Naive thymus-derived CD4-positive, alpha-beta T cell (primary cell): ENCODE measurements at regions not wholly inside any gene's neighbourhood (a gene's known extent, or its start where the extent isn't known, plus 50 kb on each side); places are given as distances from the start of the nearest gene placed in this dataset.

Source experiments
- ATAC-seq: fragments of 150-1000 bp; cut with Tn5 transposase; 2 replicates; pipeline ENCODE4 v1.10.0; 2021; ENCODE audit warnings: mild to moderate bottlenecking, moderate library complexity
- CTCF ChIA-PET: fragments of 350-600 bp; sonication (Branson Sonifier 250); formaldehyde crosslinking; loops from one replicate; lab custom pipeline; 2021; ENCODE audit warnings: antibody characterized with exemption; lab: Charles Lee
- POLR2A ChIA-PET: fragments of 350-600 bp; sonication (Branson Sonifier 250); formaldehyde crosslinking; loops from one replicate; lab custom pipeline; 2021; ENCODE audit warnings: antibody characterized with exemption, inconsistent platforms; lab: Charles Lee
- DNase-seq, 9 donors: peaks; one replicate each; pipeline versions ENCODE4 v3.0.0 to v3.0.0-alpha.2; 2020 to 2022; ENCODE audit warnings: mixed read lengths in 1 of 9
- H3K27ac ChIP-seq: one replicate; pipeline ENCODE4 v1.7.0; 2013; ENCODE audit warnings: mild to moderate bottlenecking, low read depth, low read length, moderate library complexity
- H3K27me3 ChIP-seq, 2 donors: one replicate each; pipeline ENCODE4 v1.7.0; 2013; ENCODE audit warnings: low read length in 2 of 2, mild to moderate bottlenecking in 2 of 2, moderate library complexity in 2 of 2; ENCODE audit not compliant: control insufficient read depth in 2 of 2, insufficient read depth in 2 of 2
- H3K36me3 ChIP-seq, 3 experiments: 1 replicate in 2 of 3; 2 replicates in 1 of 3; pipeline ENCODE4 v1.7.0; 2013; ENCODE audit warnings: low read length in 3 of 3, mild to moderate bottlenecking in 3 of 3, moderate library complexity in 1 of 3; ENCODE audit not compliant: insufficient read depth in 3 of 3, control insufficient read depth in 2 of 3
- H3K4me1 ChIP-seq, 2 donors: one replicate each; pipeline ENCODE4 v1.7.0; 2013; ENCODE audit warnings: low read length in 2 of 2, mild to moderate bottlenecking in 2 of 2, moderate library complexity in 1 of 2; ENCODE audit not compliant: control insufficient read depth in 2 of 2, insufficient read depth in 2 of 2
- H3K4me3 ChIP-seq: 2 replicates; pipeline ENCODE4 v1.7.0; 2013; ENCODE audit warnings: mild to moderate bottlenecking, low read length
- H3K9me3 ChIP-seq, 3 experiments: 1 replicate in 2 of 3; 2 replicates in 1 of 3; pipeline ENCODE4 v1.7.0; 2013; ENCODE audit warnings: low read length in 3 of 3; ENCODE audit not compliant: control insufficient read depth in 2 of 3
- H3K27ac Mint-ChIP-seq, 9 donors: one replicate each; pipeline ENCODE4 v1.8.0; 2020 to 2022; ENCODE audit warnings: mixed read lengths in 9 of 9, mild to moderate bottlenecking in 8 of 9, moderate library complexity in 5 of 9, inconsistent platforms in 2 of 9
- H3K27me3 Mint-ChIP-seq, 5 donors: one replicate each; pipeline ENCODE4 v1.8.0; 2021 to 2022; ENCODE audit warnings: mixed read lengths in 5 of 5, mild to moderate bottlenecking in 1 of 5
- H3K36me3 Mint-ChIP-seq, 5 donors: one replicate each; pipeline ENCODE4 v1.8.0; 2020 to 2022; ENCODE audit warnings: mixed read lengths in 5 of 5, mild to moderate bottlenecking in 3 of 5, inconsistent platforms in 1 of 5
- H3K4me1 Mint-ChIP-seq, 7 donors: one replicate each; pipeline ENCODE4 v1.8.0; 2020 to 2022; ENCODE audit warnings: mixed read lengths in 7 of 7, mild to moderate bottlenecking in 3 of 7, inconsistent platforms in 1 of 7
- H3K4me3 Mint-ChIP-seq, 10 donors: one replicate each; pipeline ENCODE4 v1.8.0; 2020 to 2022; ENCODE audit warnings: mild to moderate bottlenecking in 10 of 10, mixed read lengths in 10 of 10, moderate library complexity in 6 of 10, inconsistent platforms in 2 of 10
- H3K9me3 Mint-ChIP-seq, 11 donors: one replicate each; pipeline ENCODE4 v1.8.0; 2020 to 2022; ENCODE audit warnings: mixed read lengths in 11 of 11, mild to moderate bottlenecking in 4 of 11, inconsistent platforms in 1 of 11, moderate library complexity in 1 of 11
- intact Hi-C, 2 donors: fragments of 100-400 bp; cut with micrococcal nuclease; formaldehyde crosslinking; loops; one replicate each; pipeline ENCODE4 v1.15.1; 2023

DNA sequence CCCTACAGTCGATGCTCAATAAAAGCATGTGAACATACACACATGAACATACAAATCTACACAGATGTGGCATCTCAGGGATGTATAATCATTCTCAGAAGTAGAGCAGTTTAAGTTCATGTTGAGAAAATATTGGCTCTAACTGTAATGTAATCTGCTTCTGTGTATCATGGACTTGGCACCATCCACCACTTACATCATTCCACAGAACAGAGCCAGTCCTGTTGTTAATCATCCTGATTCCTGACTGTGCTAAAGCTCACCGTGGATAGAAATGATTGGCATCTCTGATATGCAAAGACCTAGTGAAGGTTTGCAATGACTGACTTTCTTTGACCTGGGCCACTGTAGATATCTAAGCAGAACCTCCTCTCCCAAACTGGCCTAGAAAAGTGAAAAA is 1141.3 kb downstream of the BCL11B start:
- no peaks in the 10 kb centered on the region for H3K27me3 Mint-ChIP-seq
- peaks cover 0 to 5% (median 0%) of the 10 kb centered on the region in 11 donors for H3K9me3 Mint-ChIP-seq
- H3K36me3 ChIP-seq, result no peaks in the 10 kb centered on the region
- DNase-seq, result no peak
- intact Hi-C loops, result loop anchor here (10.0 kb wide), 7 partner anchors 356 to 956 kb away; no protein-coding TSS in a partner anchor
- no peak overlapping the region for H3K27ac ChIP-seq
- H3K27me3 ChIP-seq, result no peaks in the 10 kb centered on the region
- peaks cover 0 to 25% (median 7%) of the 10 kb centered on the region in 5 donors for H3K36me3 Mint-ChIP-seq
- H3K9me3 ChIP-seq, result no peaks in the 10 kb centered on the region
- ChIA-PET CTCF (no interaction called here), POLR2A (interaction anchor here (0.6 to 0.9 kb wide), 3 partner anchors 78 to 374 kb away, joined by 3 read pairs; no protein-coding TSS in a partner anchor)
- peak overlapping the region in 1 of 9 donors; percentile 35 for H3K27ac Mint-ChIP-seq
- no peak overlapping the region for H3K4me3 ChIP-seq
- H3K4me1 Mint-ChIP-seq, result peaks cover 17 to 59% (median 52%) of the 10 kb centered on the region in 7 donors
- ATAC-seq, result no peak
- no peak overlapping the region for H3K4me3 Mint-ChIP-seq
- H3K4me1 ChIP-seq, result peaks cover 10 to 12% of the 10 kb centered on the region in 2 donors

DNA sequence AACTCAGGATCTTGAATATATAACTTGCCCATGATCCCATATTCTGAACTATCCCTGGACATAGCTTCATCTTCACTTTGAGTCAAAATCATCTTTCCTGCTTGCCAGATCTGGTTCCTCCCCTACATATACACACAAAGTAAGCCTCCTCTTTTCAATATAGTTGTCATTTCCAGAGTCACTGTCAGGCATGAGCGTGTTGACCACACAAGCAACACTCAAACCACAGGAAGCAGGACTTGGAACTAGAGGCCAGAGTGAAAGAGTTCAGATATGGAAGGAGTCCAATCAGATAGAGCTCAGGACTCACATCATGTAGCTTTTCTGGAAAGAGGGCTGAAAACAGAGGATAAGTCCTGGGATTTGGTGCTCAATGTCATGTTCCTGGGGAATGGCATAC is 1140.6 kb downstream of the BCL11B start:
- no peak for DNase-seq
- H3K27me3 Mint-ChIP-seq, result no peaks in the 10 kb centered on the region
- H3K27ac ChIP-seq, result no peak overlapping the region
- peaks cover 0 to 25% (median 7%) of the 10 kb centered on the region in 5 donors for H3K36me3 Mint-ChIP-seq
- no peaks in the 10 kb centered on the region for H3K36me3 ChIP-seq
- peaks cover 24 to 66% (median 59%) of the 10 kb centered on the region in 7 donors for H3K4me1 Mint-ChIP-seq
- peak overlapping the region in 6 of 9 donors; percentile 2 to 68 (median 43) for H3K27ac Mint-ChIP-seq
- intact Hi-C loops, result loop anchor here (10.0 kb wide), 7 partner anchors 357 to 957 kb away; no protein-coding TSS in a partner anchor
- CTCF ChIA-PET, result interaction anchor here (0.7 to 1.0 kb wide), 2 partner anchors 11 to 153 kb away, joined by 3 read pairs; no protein-coding TSS in a partner anchor
- H3K4me3 Mint-ChIP-seq, result peak overlapping the region in 1 of 10 donors; percentile 34
- peaks cover 16% of the 10 kb centered on the region in 2 donors for H3K4me1 ChIP-seq
- H3K4me3 ChIP-seq, result no peak overlapping the region
- peaks cover 0 to 2% (median 0%) of the 10 kb centered on the region in 11 donors for H3K9me3 Mint-ChIP-seq
- ATAC-seq, result no peak
- POLR2A ChIA-PET, result no interaction called here
- H3K9me3 ChIP-seq, result no peaks in the 10 kb centered on the region
- no peaks in the 10 kb centered on the region for H3K27me3 ChIP-seq

- CTCF ChIA-PET, result interaction anchor here (1.2 to 1.4 kb wide), 2 partner anchors 156 to 1131 kb away, joined by 3 read pairs; no protein-coding TSS in a partner anchor
- peaks cover 28 to 30% of the 10 kb centered on the region in 2 donors for H3K4me1 ChIP-seq
- H3K4me1 Mint-ChIP-seq, result peaks cover 36 to 87% (median 78%) of the 10 kb centered on the region in 7 donors
These were observed 1138.2 kb downstream of the BCL11B start for GRCh38 chr14:98133806-98134205.

DNA sequence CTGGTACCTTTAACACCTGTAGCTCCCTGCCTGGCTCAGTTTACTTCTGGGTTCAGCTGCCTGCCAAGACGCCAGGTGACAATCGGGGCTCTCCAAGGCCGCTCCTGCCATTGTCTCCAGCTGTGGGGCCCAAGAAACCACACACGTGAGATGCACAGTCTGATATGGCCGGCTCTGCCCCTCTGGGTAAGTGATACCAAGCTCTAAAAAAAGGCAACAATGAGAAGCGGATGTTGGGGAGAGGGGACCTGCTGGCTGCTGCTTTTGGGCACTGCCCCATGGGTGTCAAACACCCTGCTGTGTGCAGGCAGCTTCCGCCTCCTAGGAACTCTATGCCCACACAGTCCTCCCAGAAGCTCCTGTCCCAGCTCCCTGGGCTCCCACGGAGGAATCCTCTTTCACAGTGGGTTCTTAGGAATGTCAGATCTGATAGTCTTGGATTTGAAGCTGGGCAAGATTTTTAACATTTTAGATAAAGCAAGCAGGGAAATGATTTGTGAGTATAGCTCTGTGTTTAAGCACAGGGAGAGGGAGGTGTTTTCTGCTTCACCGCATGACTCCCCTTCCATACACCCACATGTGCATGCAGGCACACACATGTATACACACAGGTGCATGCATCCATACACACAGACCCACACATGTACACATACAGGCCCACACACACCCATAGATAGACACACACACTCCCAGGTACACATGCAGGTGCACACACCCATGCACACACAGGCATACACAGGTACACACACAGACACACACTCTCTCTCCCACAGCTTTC is 1135.8 kb downstream of the BCL11B start:
- no peaks in the 10 kb centered on the region for H3K27me3 Mint-ChIP-seq
- peak in 7 of 9 donors; percentile 44 to 68 (median 57) for DNase-seq
- intact Hi-C loops, result loop anchor here (1.0 to 10.0 kb wide), 15 partner anchors 142 to 1056 kb away; no protein-coding TSS in a partner anchor
- peaks cover 0 to 7% (median 2%) of the 10 kb centered on the region in 5 donors for H3K36me3 Mint-ChIP-seq
- peak overlapping the region; percentile 90 to 99 (median 96) for H3K27ac Mint-ChIP-seq
- H3K36me3 ChIP-seq, result no peaks in the 10 kb centered on the region
- peak overlapping the region; percentile 78 for H3K27ac ChIP-seq
- H3K4me3 ChIP-seq, result peak overlapping the region; percentile 52
- H3K4me1 ChIP-seq, result peaks cover 51 to 54% of the 10 kb centered on the region in 2 donors
- H3K4me1 Mint-ChIP-seq, result peaks cover 56 to 97% (median 85%) of the 10 kb centered on the region in 7 donors
- H3K4me3 Mint-ChIP-seq, result peak overlapping the region; percentile 81 to 99 (median 93)
- CTCF ChIA-PET, result interaction anchor here (0.5 to 16.0 kb wide), 19 partner anchors 33 to 1174 kb away, joined by 3 to 279 read pairs (median 5); partner anchors contain the start of gene BCL11B
- no peaks in the 10 kb centered on the region for H3K9me3 ChIP-seq
- peak; percentile 58 for ATAC-seq
- POLR2A ChIA-PET, result interaction anchor here (0.6 to 17.8 kb wide), 31 partner anchors 30 to 1140 kb away, joined by 3 to 501 read pairs (median 5); partner anchors contain the start of gene BCL11B
- no peaks in the 10 kb centered on the region for H3K27me3 ChIP-seq
- H3K9me3 Mint-ChIP-seq, result peaks cover 0 to 4% (median 0%) of the 10 kb centered on the region in 11 donors

More at GRCh38 chr14:98133806-98134205, 1138.2 kb downstream of the BCL11B start:
- no peaks in the 10 kb centered on the region for H3K27me3 Mint-ChIP-seq
- H3K36me3 Mint-ChIP-seq, result peaks cover 0 to 15% (median under 1%) of the 10 kb centered on the region in 5 donors
- Histone ChIP-seq H3K9me3 (no peaks in the 10 kb centered on the region), H3K27ac (no peak overlapping the region), H3K4me3 (no peak overlapping the region), H3K27me3 (no peaks in the 10 kb centered on the region), H3K36me3 (no peaks in the 10 kb centered on the region)
- POLR2A ChIA-PET, result interaction anchor here (0.6 to 17.8 kb wide), 5 partner anchors 34 to 1135 kb away, joined by 3 to 501 read pairs (median 212); partner anchors contain the start of gene BCL11B
- H3K27ac Mint-ChIP-seq, result peak overlapping the region in 6 of 9 donors; percentile 33 to 99 (median 77)
- intact Hi-C loops, result loop anchor here (10.0 kb wide), 7 partner anchors 359 to 959 kb away; no protein-coding TSS in a partner anchor
- no peak for ATAC-seq
- peak overlapping the region in 2 of 10 donors; percentile 12 to 93 for H3K4me3 Mint-ChIP-seq
- H3K9me3 Mint-ChIP-seq, result peaks cover 0 to 4% (median 0%) of the 10 kb centered on the region in 11 donors
- no peak for DNase-seq

- Histone ChIP-seq H3K4me1 (peaks cover 63 to 65% of the 10 kb centered on the region in 2 donors), H3K4me3 (peak overlapping the region; percentile 52), H3K27me3 (no peaks in the 10 kb centered on the region), H3K36me3 (no peaks in the 10 kb centered on the region), H3K27ac (peak overlapping the region; percentile 78), H3K9me3 (no peaks in the 10 kb centered on the region)
- Mint-ChIP-seq H3K4me3 (peak overlapping the region; percentile 81 to 99 (median 93)), H3K27me3 (no peaks in the 10 kb centered on the region), H3K36me3 (peaks cover 0 to 4% (median 0%) of the 10 kb centered on the region in 5 donors), H3K27ac (peak overlapping the region; percentile 90 to 99 (median 96)), H3K9me3 (peaks cover 0 to 4% (median 0%) of the 10 kb centered on the region in 11 donors), H3K4me1 (peaks cover 63 to 98% (median 90%) of the 10 kb centered on the region in 7 donors)
- intact Hi-C loops, result loop anchor here (1.0 to 10.0 kb wide), 27 partner anchors 52 to 1278 kb away; partner anchors contain the start of gene BCL11B (in 2 of the 2)
- ATAC-seq (no peak), DNase-seq (peak in 7 of 9 donors; percentile 42 to 58 (median 49))
- ChIA-PET POLR2A (interaction anchor here (0.6 to 17.8 kb wide), 32 partner anchors 31 to 1137 kb away, joined by 3 to 501 read pairs (median 4); partner anchors contain the start of gene BCL11B), CTCF (interaction anchor here (0.6 to 16.0 kb wide), 36 partner anchors 14 to 1134 kb away, joined by 3 to 279 read pairs (median 4); partner anchors contain the start of gene BCL11B)
These were observed 1134.6 kb downstream of the BCL11B start for GRCh38 chr14:98137131-98138025.
